NCI-H128 (cell line): ENCODE measurements at regions not wholly inside any gene's neighbourhood (a gene's known extent, or its start where the extent isn't known, plus 50 kb on each side); places are given as distances from the start of the nearest gene placed in this dataset.

Source experiments
- DNase-seq: peaks from one replicate; lab custom pipeline; 2025; ENCODE audit not compliant: unreplicated experiment; lab: John Stamatoyannopoulos, UW

DNA sequence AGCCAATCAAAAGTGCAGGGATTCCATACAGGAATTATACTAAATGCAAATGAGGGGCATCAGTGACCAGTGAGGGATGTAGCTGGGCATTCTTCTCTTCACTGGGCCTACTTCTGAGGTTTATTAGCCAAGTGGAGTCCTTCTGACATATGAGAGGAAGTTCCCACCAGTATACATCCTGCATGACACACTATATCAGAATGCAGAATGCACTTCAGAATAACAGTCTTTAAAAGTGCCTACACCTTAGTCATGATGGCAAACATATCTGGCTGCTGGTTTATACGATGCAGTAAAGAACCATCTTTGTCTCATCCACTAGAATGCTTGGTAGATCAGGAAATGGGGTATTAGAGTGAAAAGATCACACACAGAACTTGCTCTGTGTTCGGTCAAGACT, 180.3 kb upstream of the PPARGC1A start:
- no peak for DNase-seq

- DNase-seq: no peak
Observed at GRCh38 chr4:24067367-24068193, 177.7 kb upstream of the PPARGC1A start.

- DNase-seq: no peak
Observed at GRCh38 chr4:24065974-24066373, 176.1 kb upstream of the PPARGC1A start.

GRCh38 chr4:24063731-24064130, 173.9 kb upstream of the PPARGC1A start:
- peak; percentile 45 for DNase-seq

DNA sequence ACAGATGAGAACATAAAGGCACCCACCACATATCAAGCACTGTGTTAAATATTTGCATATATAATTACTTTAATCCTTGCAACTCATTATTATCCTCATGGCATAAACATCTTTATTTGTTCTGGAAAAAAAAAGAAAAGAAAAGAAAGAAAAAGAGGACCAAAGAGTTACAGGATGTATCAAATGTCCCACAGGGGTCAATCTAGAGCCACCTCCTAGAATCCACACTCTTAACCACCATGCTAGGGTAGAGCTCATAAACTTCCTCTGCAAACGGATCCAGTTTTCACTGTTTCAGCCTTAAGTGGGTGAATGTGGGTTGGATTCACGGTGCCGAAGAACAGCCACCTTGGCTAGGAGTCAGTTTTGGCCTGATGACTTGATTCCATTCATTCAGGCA, 171.1 kb upstream of the PPARGC1A start:
- no peak for DNase-seq

DNA sequence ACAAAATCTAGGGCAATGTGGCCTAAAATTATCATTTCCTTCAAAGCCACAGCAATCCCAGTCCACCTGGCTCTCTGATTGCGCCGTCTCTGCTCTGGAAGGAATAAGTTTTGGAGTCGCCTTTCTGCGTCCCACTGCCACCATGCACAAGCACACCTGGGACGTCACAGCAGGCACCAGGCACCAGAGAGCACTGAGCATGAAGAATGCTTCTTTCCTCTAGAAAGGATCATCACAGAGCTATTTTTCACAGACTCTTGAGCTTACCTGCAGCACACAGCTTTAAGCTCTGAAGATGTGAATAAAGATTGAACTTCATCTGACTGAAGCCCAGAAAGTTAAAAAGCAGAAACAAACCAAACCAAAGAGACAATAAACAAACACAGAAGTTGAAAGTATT, 170.0 kb upstream of the PPARGC1A start:
- DNase-seq: no peak

DNA sequence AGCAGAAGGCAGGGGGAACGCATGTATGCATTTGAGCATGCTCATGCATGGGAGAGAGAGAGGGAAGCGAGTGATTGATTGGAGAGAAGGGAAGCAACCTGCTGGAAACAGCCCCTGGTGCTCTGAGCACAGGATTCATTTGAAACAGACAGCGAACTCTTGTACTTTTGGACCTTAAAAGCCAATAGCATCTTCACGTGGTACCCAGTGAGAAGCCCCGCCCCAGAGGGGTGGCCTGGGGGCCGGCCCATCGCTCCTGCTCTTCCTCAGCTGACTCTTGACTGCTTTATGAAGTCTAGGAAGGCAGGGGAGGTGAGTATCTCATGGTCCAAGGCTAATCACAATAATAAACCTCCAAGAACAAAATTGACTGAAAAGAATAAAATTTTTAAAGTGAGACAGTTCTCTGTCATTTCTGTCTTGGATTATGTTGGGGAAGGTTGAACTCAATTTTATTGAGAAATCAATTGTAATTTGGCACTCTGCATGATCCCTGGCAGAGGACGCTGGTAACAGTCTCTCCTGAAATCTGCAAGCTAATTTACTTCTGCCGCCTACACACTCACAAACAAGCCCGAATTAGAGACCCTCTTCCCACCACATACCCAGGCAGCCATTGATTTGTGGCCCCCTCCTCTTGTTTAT, 168.2 kb upstream of the PPARGC1A start:
- no peak for DNase-seq

- DNase-seq: no peak
Observed at GRCh38 chr4:24056289-24056688, 166.4 kb upstream of the PPARGC1A start.

GRCh38 chr4:24055623-24056022, 165.8 kb upstream of the PPARGC1A start:
- DNase-seq: no peak

DNA sequence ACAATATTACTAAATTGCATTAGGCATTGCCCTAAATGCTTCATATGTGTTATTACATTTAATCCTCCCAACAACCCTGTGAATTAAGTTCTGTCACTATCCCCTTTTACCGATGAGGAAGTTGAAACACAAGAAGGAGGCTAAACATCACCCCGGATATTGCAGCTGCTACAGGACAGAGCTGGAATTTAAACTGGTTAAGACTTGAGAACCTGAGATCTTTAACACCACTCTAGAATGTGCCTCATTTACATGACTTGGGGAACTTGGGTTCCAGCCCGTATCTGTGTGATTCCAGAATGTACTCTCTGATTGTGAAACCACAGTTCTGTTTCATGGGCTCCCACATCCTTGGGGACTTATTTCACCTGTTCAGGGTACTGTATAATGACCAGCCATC, 165.1 kb upstream of the PPARGC1A start:
- DNase-seq: no peak

GRCh38 chr4:24053934-24054333, 164.1 kb upstream of the PPARGC1A start:
- no peak for DNase-seq

DNA sequence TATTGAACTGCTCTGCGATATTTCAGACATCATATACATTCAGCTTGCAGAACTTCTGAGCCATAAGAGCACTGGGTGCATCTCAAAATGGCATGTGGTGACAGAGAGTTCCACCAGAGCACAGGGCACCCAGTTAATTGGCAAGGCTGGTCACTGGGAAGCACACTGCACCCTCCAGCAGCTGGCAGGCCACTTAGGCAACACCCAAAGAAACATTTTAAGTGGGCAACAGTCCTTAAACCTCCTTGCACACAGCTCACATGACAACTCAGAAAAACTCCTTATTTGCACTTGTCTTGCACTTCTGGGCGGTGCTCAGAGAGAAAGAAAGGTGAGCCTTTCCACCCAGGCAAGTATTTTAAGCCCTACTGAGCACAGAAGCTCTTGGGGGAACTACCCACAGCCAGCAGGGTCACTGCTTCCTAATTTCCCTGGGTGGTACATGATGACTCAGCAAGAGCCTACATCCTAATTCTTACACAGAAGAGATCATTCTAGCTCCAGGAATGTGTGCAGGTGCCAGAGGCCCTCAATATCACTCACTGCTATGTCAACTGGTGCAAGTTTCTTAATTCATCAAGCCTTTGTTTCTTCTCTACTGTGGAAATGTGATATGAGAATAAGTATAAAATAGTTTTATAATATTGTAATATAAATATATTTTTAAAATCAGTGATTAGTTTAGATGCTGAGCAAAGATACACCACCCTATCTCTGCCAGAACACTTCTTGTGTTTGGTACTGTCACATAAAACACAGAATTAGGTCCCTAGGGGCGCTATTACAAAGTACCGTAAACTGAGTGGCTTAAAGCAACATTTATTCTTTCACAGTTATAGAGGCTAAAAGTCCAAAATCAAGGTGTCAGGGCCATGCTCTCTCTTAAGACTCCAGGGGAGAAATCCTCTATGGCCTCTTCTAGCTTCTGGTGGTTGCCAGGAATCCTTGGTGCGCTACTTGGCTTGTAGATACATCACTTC, 155.1 kb upstream of the PPARGC1A start:
- DNase-seq: no peak

DNA sequence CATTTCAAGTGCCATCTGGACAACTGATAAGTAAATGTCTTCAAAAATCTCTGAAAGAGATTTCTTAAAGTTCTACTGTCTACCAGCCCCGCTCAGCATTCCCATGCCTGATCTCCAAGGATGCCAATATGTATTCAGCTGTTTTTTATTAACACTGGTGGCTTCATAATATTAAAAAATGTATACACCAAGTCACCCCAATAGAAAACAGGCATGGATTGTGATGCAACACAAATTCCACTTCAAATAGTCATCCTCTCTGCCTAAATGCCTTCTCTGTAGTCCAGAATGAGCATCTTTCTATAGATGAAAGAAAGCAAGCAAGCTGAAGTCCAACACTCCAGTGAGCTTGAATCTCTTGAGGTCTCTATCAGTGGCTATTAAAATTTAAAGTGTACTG, 152.2 kb upstream of the PPARGC1A start:
- DNase-seq: no peak

- no peak for DNase-seq
Observed at GRCh38 chr4:24040811-24041210, 151.0 kb upstream of the PPARGC1A start.

- DNase-seq: no peak
Observed at GRCh38 chr4:24033626-24034025, 143.8 kb upstream of the PPARGC1A start.

DNA sequence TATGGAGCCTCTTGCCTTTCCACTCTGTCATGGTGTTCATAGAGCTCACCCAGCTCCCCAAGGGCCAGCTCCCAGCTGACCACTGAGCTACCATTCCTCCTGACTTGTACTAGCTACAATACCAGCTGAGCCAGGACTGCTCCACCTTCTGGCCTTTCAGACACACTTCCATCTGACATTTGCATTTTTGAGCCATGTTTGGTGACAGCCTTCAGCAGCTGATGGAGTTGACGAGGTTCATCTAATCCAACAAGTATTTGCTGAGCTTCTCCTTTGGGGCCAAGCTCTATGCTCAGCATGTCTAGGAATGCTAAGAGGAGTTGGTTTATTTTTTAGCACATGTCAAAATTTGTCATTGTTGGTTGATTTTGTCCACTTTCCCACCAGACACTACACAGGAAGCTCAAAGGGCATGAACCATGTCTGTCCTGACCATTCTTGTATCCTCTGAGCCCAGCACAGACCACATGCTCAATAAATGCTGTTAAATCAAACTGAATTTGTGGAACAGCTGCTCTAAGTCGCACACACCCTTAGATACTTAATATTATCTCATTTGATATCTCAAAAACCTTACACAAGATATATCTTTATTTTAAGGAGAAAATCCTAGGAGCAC, 142.6 kb upstream of the PPARGC1A start:
- no peak for DNase-seq

DNA sequence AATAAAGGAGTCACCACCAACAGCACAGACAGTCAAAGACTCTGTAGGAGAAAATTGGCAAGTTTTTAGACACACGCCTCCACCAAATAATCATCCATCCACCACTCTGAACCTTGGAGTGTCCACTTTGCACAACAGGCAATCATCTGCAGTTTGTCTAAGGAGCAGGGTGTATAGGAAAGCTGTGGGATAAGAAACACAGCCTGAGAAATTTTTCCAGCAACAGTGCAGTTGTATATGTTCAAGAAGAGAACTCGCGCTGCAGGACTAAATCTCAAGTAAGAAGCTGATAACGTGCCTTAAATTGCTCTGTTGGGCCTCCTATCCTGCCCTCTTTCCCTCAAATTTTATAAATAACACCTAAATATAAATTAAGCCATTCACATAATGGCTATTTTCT, 136.7 kb upstream of the PPARGC1A start:
- DNase-seq: no peak

DNA sequence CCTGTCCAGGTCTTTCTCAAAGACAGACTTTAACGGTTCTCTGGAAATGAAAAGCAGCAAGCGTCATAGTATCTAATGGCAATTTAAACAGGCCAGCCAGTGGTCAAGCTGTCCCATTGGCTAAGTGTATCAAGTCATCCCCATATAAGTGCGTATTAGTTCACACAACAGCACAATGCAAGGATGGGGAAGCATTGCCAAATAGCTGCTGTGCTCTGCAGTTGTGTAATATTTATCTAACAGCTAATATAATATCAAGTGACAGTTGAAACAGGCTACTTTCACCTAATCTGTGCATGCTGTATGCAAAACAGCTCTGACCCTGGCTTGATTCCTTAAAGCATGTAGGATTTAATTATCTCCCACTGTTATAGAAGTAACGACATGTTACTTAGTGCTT, 134.8 kb upstream of the PPARGC1A start:
- DNase-seq: no peak

DNA sequence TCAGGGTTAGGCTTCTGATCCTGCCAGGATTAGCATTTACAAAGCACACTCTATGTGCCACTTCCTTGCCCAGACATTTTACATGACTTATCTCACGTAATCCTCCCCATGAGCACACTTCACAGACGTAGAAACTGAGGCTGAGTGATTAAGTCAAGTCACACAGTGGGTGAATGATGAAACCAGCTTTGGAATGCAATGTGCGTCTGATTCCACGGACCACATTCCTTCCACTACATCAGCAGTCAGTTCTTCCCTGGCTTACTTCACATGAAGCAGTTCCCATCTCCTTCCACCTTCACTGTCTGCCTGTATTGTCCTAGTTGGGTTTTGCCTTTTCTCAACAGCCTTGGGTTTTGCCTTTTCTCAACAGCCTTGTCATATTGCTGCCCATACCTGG, 134.3 kb upstream of the PPARGC1A start:
- DNase-seq: no peak

DNA sequence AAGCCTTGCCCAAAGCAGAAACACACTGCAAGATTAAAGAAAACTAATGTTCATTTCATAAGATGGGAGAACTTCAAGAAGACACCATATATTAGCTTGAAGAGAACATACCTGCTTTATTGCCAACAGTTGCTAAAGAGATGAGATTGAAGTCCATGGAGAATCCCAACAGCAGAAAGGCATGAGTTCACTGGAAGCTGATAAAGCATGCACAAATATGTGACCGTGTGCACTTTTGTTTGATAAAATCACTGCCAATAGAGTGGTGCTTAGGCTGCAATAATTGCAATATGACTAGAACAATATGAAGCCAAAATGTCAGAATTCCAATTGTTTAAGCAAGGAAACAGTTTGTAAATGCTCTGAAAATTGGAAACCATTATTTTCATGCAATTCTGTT, 125.9 kb upstream of the PPARGC1A start:
- no peak for DNase-seq
